ENCODE measurements at regions not wholly inside any gene's neighbourhood (a gene's known extent, or its start where the extent isn't known, plus 50 kb on each side); places are given as distances from the start of the nearest gene placed in this dataset.

- Mint-ChIP-seq H3K4me1 (no peaks in the 10 kb centered on the region), H3K4me3 (no peak overlapping the region), H3K9me3 (peaks cover 18% of the 10 kb centered on the region), H3K27ac (no peak overlapping the region), H3K36me3 (ENCODE audit: low read depth) (no peaks in the 10 kb centered on the region), H3K27me3 (no peaks in the 10 kb centered on the region)
- ChIA-PET POLR2A (no interaction called here), CTCF (no interaction called here)
- no peak for DNase-seq
These were observed 325.1 kb downstream of the CDH26 start for GRCh38 chr20:60283281-60283680.

GRCh38 chr20:60286764-60287163, 328.5 kb downstream of the CDH26 start:
- H3K4me1 Mint-ChIP-seq, result no peaks in the 10 kb centered on the region
- no peak overlapping the region for H3K4me3 Mint-ChIP-seq
- no peak overlapping the region for H3K27ac Mint-ChIP-seq
- ChIA-PET CTCF (no interaction called here), POLR2A (no interaction called here)
- DNase-seq, result no peak
- H3K36me3 Mint-ChIP-seq (ENCODE audit: low read depth), result no peaks in the 10 kb centered on the region
- peaks cover 33% of the 10 kb centered on the region for H3K9me3 Mint-ChIP-seq
- no peaks in the 10 kb centered on the region for H3K27me3 Mint-ChIP-seq

- ChIA-PET POLR2A (no interaction called here), CTCF (no interaction called here)
- H3K4me3 Mint-ChIP-seq, result no peak overlapping the region
- H3K27me3 Mint-ChIP-seq, result no peaks in the 10 kb centered on the region
- H3K9me3 Mint-ChIP-seq, result peaks cover 35% of the 10 kb centered on the region
- peaks cover 4% of the 10 kb centered on the region for H3K4me1 Mint-ChIP-seq
- no peak for DNase-seq
- H3K36me3 Mint-ChIP-seq (ENCODE audit: low read depth), result peaks cover 3% of the 10 kb centered on the region
- no peak overlapping the region for H3K27ac Mint-ChIP-seq
These were observed 330.7 kb downstream of the CDH26 start for GRCh38 chr20:60288945-60289344.

GRCh38 chr20:60292001-60292520, 333.8 kb downstream of the CDH26 start:
- CTCF ChIA-PET, result no interaction called here
- Mint-ChIP-seq H3K27ac (no peak overlapping the region), H3K4me3 (no peak overlapping the region), H3K4me1 (peaks cover 19% of the 10 kb centered on the region), H3K9me3 (peaks cover 29% of the 10 kb centered on the region), H3K36me3 (ENCODE audit: low read depth) (peaks cover 3% of the 10 kb centered on the region), H3K27me3 (no peaks in the 10 kb centered on the region)
- POLR2A ChIA-PET, result no interaction called here
- no peak for DNase-seq

GRCh38 chr20:60294632-60295031, 336.4 kb downstream of the CDH26 start:
- peak; percentile 13 for DNase-seq
- POLR2A ChIA-PET, result no interaction called here
- Mint-ChIP-seq H3K4me1 (peaks cover 19% of the 10 kb centered on the region), H3K4me3 (no peak overlapping the region), H3K9me3 (peaks cover 25% of the 10 kb centered on the region), H3K27me3 (no peaks in the 10 kb centered on the region), H3K36me3 (ENCODE audit: low read depth) (peaks cover 3% of the 10 kb centered on the region), H3K27ac (peak overlapping the region; percentile 52)
- CTCF ChIA-PET, result no interaction called here

GRCh38 chr20:60295214-60295613, 337.0 kb downstream of the CDH26 start:
- DNase-seq, result no peak
- peak overlapping the region; percentile 17 for H3K27ac Mint-ChIP-seq
- H3K27me3 Mint-ChIP-seq, result no peaks in the 10 kb centered on the region
- ChIA-PET CTCF (no interaction called here), POLR2A (no interaction called here)
- no peak overlapping the region for H3K4me3 Mint-ChIP-seq
- H3K36me3 Mint-ChIP-seq (ENCODE audit: low read depth), result peaks cover 3% of the 10 kb centered on the region
- H3K4me1 Mint-ChIP-seq, result peaks cover 23% of the 10 kb centered on the region
- peaks cover 25% of the 10 kb centered on the region for H3K9me3 Mint-ChIP-seq

GRCh38 chr20:60297649-60298048, 339.4 kb downstream of the CDH26 start:
- H3K9me3 Mint-ChIP-seq, result peaks cover 6% of the 10 kb centered on the region
- no peak overlapping the region for H3K27ac Mint-ChIP-seq
- H3K36me3 Mint-ChIP-seq (ENCODE audit: low read depth), result no peaks in the 10 kb centered on the region
- H3K27me3 Mint-ChIP-seq, result no peaks in the 10 kb centered on the region
- H3K4me1 Mint-ChIP-seq, result peaks cover 24% of the 10 kb centered on the region
- no peak for DNase-seq
- POLR2A ChIA-PET, result interaction anchor here (0.5 kb wide), 1 partner anchor 46 kb away, joined by 3 read pairs; no protein-coding TSS in a partner anchor
- no peak overlapping the region for H3K4me3 Mint-ChIP-seq
- CTCF ChIA-PET, result interaction anchor here (0.8 kb wide), 1 partner anchor 12 kb away, joined by 3 read pairs; no protein-coding TSS in a partner anchor

GRCh38 chr20:60298647-60299046, 340.4 kb downstream of the CDH26 start:
- POLR2A ChIA-PET, result no interaction called here
- Mint-ChIP-seq H3K4me3 (no peak overlapping the region), H3K27me3 (no peaks in the 10 kb centered on the region), H3K36me3 (ENCODE audit: low read depth) (no peaks in the 10 kb centered on the region), H3K4me1 (peaks cover 23% of the 10 kb centered on the region), H3K9me3 (peaks cover 5% of the 10 kb centered on the region), H3K27ac (no peak overlapping the region)
- no peak for DNase-seq
- CTCF ChIA-PET, result interaction anchor here (0.8 kb wide), 1 partner anchor 11 kb away, joined by 3 read pairs; no protein-coding TSS in a partner anchor

- no peak overlapping the region for H3K4me3 Mint-ChIP-seq
- DNase-seq, result no peak
These were observed 341.7 kb downstream of the CDH26 start for GRCh38 chr20:60299951-60300350.

GRCh38 chr20:60300374-60300773, 342.2 kb downstream of the CDH26 start:
- Mint-ChIP-seq H3K9me3 (no peaks in the 10 kb centered on the region), H3K36me3 (ENCODE audit: low read depth) (no peaks in the 10 kb centered on the region), H3K4me3 (no peak overlapping the region), H3K27me3 (no peaks in the 10 kb centered on the region), H3K27ac (no peak overlapping the region), H3K4me1 (peaks cover 8% of the 10 kb centered on the region)
- CTCF ChIA-PET, result no interaction called here
- POLR2A ChIA-PET, result no interaction called here
- no peak for DNase-seq

More at GRCh38 chr20:60299951-60300350, 341.7 kb downstream of the CDH26 start:
- no peaks in the 10 kb centered on the region for H3K9me3 Mint-ChIP-seq
- H3K27me3 Mint-ChIP-seq, result no peaks in the 10 kb centered on the region
- POLR2A ChIA-PET, result no interaction called here
- CTCF ChIA-PET, result interaction anchor here (0.6 kb wide), 1 partner anchor 227 kb away, joined by 3 read pairs; no protein-coding TSS in a partner anchor
- no peaks in the 10 kb centered on the region for H3K36me3 Mint-ChIP-seq (ENCODE audit: low read depth)
- H3K27ac Mint-ChIP-seq, result no peak overlapping the region
- peaks cover 12% of the 10 kb centered on the region for H3K4me1 Mint-ChIP-seq

- ChIA-PET CTCF (no interaction called here), POLR2A (no interaction called here)
- Mint-ChIP-seq H3K27me3 (no peaks in the 10 kb centered on the region), H3K4me3 (no peak overlapping the region), H3K4me1 (peaks cover 7% of the 10 kb centered on the region), H3K36me3 (ENCODE audit: low read depth) (no peaks in the 10 kb centered on the region), H3K27ac (no peak overlapping the region), H3K9me3 (no peaks in the 10 kb centered on the region)
- DNase-seq, result no peak
These were observed 344.7 kb downstream of the CDH26 start for GRCh38 chr20:60302875-60303274.

- no peak overlapping the region for H3K4me3 Mint-ChIP-seq
- ChIA-PET CTCF (no interaction called here), POLR2A (no interaction called here)
- H3K4me1 Mint-ChIP-seq, result peaks cover 7% of the 10 kb centered on the region
- no peaks in the 10 kb centered on the region for H3K27me3 Mint-ChIP-seq
- no peak for DNase-seq
- H3K36me3 Mint-ChIP-seq (ENCODE audit: low read depth), result no peaks in the 10 kb centered on the region
- no peak overlapping the region for H3K27ac Mint-ChIP-seq
- no peaks in the 10 kb centered on the region for H3K9me3 Mint-ChIP-seq
These were observed 345.9 kb downstream of the CDH26 start for GRCh38 chr20:60304026-60304590.

- H3K9me3 Mint-ChIP-seq, result no peaks in the 10 kb centered on the region
- no peak for DNase-seq
- ChIA-PET POLR2A (no interaction called here), CTCF (no interaction called here)
- H3K4me3 Mint-ChIP-seq, result no peak overlapping the region
- no peaks in the 10 kb centered on the region for H3K36me3 Mint-ChIP-seq (ENCODE audit: low read depth)
- H3K4me1 Mint-ChIP-seq, result peaks cover 6% of the 10 kb centered on the region
- no peak overlapping the region for H3K27ac Mint-ChIP-seq
- H3K27me3 Mint-ChIP-seq, result no peaks in the 10 kb centered on the region
These were observed 346.7 kb downstream of the CDH26 start for GRCh38 chr20:60304931-60305330.

- DNase-seq, result no peak
- ChIA-PET CTCF (no interaction called here), POLR2A (no interaction called here)
- Mint-ChIP-seq H3K27ac (no peak overlapping the region), H3K27me3 (no peaks in the 10 kb centered on the region), H3K36me3 (ENCODE audit: low read depth) (no peaks in the 10 kb centered on the region), H3K9me3 (no peaks in the 10 kb centered on the region), H3K4me3 (no peak overlapping the region), H3K4me1 (no peaks in the 10 kb centered on the region)
These were observed 347.9 kb downstream of the CDH26 start for GRCh38 chr20:60306105-60306504.

All from activated CD4-positive, alpha-beta T cell treated with anti-CD3 and anti-CD28 coated beads, Interleukin-2, amount 10 ng/mL, durations not matched to agents 7 days and 5 days (primary cell).